SK-N-SH (cell line): ENCODE measurements at regions not wholly inside any gene's neighbourhood (a gene's known extent, or its start where the extent isn't known, plus 50 kb on each side); places are given as distances from the start of the nearest gene placed in this dataset.

Experiments used
- CTCF ChIA-PET: fragments of 300-600, 350-600 bp; formaldehyde crosslinking; extraction: SDS; loops from one replicate; lab custom pipeline; 2021; lab: Yijun Ruan, JAX
- POLR2A ChIA-PET: fragments of 350-600 bp; sonication (Branson Sonifier 250); formaldehyde crosslinking; extraction: SDS; loops from one replicate; lab custom pipeline; 2020; ENCODE audit warnings: antibody characterized with exemption, inconsistent platforms; lab: Yijun Ruan, JAX
- DNase-seq: peaks from one replicate; pipeline ENCODE4 v3.0.0; 2012
- H2AFZ ChIP-seq: fragments of 200-600 bp; sonication (generic); 2 replicates; pipeline ENCODE4 v1.8.1; 2016; ENCODE audit warnings: antibody characterized with exemption, mild to moderate bottlenecking, low read depth
- H3F3A ChIP-seq: fragments of 200-600 bp; sonication (generic); replicated peaks from 2 replicates; pipeline ENCODE3; 2016; ENCODE audit warnings: antibody characterized with exemption, mild to moderate bottlenecking; ENCODE audit not compliant: insufficient read depth
- H3K27ac ChIP-seq, 2 experiments: fragments of 200-500 bp in 1 of 2; fragments of 200-600 bp in 1 of 2; sonication (Bioruptor generic) in 1 of 2; sonication (generic), shearing (Covaris generic) in 1 of 2; 2 replicates each; pipeline versions ENCODE4 v1.5.1 to v1.6.1; 2014 to 2016; ENCODE audit warnings: low read depth in 2 of 2, inconsistent platforms in 1 of 2, low read length in 1 of 2, mild to moderate bottlenecking in 1 of 2, mixed read lengths in 1 of 2
- H3K27me3 ChIP-seq: fragments of 200-600 bp; sonication (generic), shearing (Covaris generic); 2 replicates; pipeline ENCODE4 v1.6.1; 2016; ENCODE audit warnings: mixed run types; ENCODE audit not compliant: insufficient read depth
- H3K36me3 ChIP-seq, 2 experiments: fragments of 200-500 bp in 1 of 2; fragments of 200-600 bp in 1 of 2; sonication (Bioruptor generic) in 1 of 2; sonication (generic) in 1 of 2; replicated peaks in 1 of 2; 2 replicates each; pipeline versions ENCODE3 to v1.5.1; 2014 to 2016; ENCODE audit warnings: low read length in 1 of 2, mild to moderate bottlenecking in 1 of 2; ENCODE audit not compliant: insufficient read depth in 2 of 2, control insufficient read depth in 1 of 2
- H3K4me1 ChIP-seq, 2 experiments: fragments of 200-500 bp in 1 of 2; fragments of 200-600 bp in 1 of 2; sonication (Bioruptor generic) in 1 of 2; sonication (generic), shearing (Covaris generic) in 1 of 2; 2 replicates each; pipeline versions ENCODE4 v1.5.1 to v1.6.1; 2014 to 2016; ENCODE audit warnings: low read depth in 1 of 2, low read length in 1 of 2, mixed run types in 1 of 2; ENCODE audit not compliant: insufficient read depth in 2 of 2, control insufficient read depth in 1 of 2
- H3K4me2 ChIP-seq: fragments of 200-600 bp; sonication (generic), shearing (Covaris generic); 2 replicates; pipeline ENCODE4 v1.6.1; 2017; ENCODE audit warnings: mixed run types
- H3K4me3 ChIP-seq, 2 experiments: fragments of 200-500 bp in 1 of 2; fragments of 200-600 bp in 1 of 2; sonication (Bioruptor generic) in 1 of 2; sonication (generic), shearing (Covaris generic) in 1 of 2; 2 replicates each; pipeline versions ENCODE4 v1.5.1 to v1.8.1; 2014 to 2016; ENCODE audit warnings: low read depth in 2 of 2, inconsistent platforms in 1 of 2, low read length in 1 of 2, mild to moderate bottlenecking in 1 of 2, mixed read lengths in 1 of 2, moderate library complexity in 1 of 2
- H3K79me2 ChIP-seq: fragments of 200-600 bp; sonication (generic); 2 replicates; pipeline ENCODE4 v1.8.1; 2017; ENCODE audit warnings: mild to moderate bottlenecking; ENCODE audit not compliant: insufficient read depth
- H3K9ac ChIP-seq: fragments of 200-600 bp; sonication (generic); 2 replicates; pipeline ENCODE4 v1.6.1; 2017; ENCODE audit warnings: mixed run types
- H3K9me2 ChIP-seq: fragments of 200-600 bp; sonication (generic); 2 replicates; pipeline ENCODE4 v1.6.1; 2017; ENCODE audit warnings: mixed run types
- H3K9me3 ChIP-seq: fragments of 200-600 bp; sonication (generic); 2 replicates; pipeline ENCODE4 v1.6.1; 2017; ENCODE audit warnings: mixed run types, mild to moderate bottlenecking, moderate library complexity
- H4K20me1 ChIP-seq: fragments of 200-600 bp; sonication (generic); 2 replicates; pipeline ENCODE4 v1.6.1; 2017; ENCODE audit warnings: mild to moderate bottlenecking, mixed run types; ENCODE audit not compliant: insufficient read depth
- EP300 ChIP-seq, 2 experiments: IDR thresholded peaks; 2 replicates each; pipeline versions ENCODE4 v1.4.0 to v1.6.1; 2012; ENCODE audit warnings: borderline replicate concordance in 1 of 2, low read depth in 1 of 2, low read length in 1 of 2
- EZH2phosphoT487 ChIP-seq: fragments of 200-600 bp; sonication (generic); IDR thresholded peaks from 2 replicates; pipeline ENCODE4 v1.6.1; 2017; ENCODE audit warnings: low read depth, mixed run types, mild to moderate bottlenecking, antibody characterized with exemption, moderate library complexity, borderline replicate concordance
- FOXJ3 ChIP-seq: sonication (generic); formaldehyde crosslinking; IDR thresholded peaks from 2 replicates; pipeline ENCODE4 v1.5.1; 2020; ENCODE audit warnings: mild to moderate bottlenecking, missing genetic modification reagents
- FOXM1 ChIP-seq: IDR thresholded peaks from 2 replicates; pipeline ENCODE4 v1.4.0; 2012; ENCODE audit warnings: low read depth, mild to moderate bottlenecking
- GABPA ChIP-seq: IDR thresholded peaks from 2 replicates; pipeline ENCODE4 v1.4.0; 2012; ENCODE audit warnings: low read depth, mild to moderate bottlenecking
- JUND ChIP-seq: IDR thresholded peaks from 2 replicates; pipeline ENCODE4 v1.4.0; 2012
- MEF2A ChIP-seq: IDR thresholded peaks from 2 replicates; pipeline ENCODE4 v1.4.0; 2012; ENCODE audit warnings: low read depth, borderline replicate concordance
- MXI1 ChIP-seq: IDR thresholded peaks from 2 replicates; pipeline ENCODE4 v1.6.1; 2012; ENCODE audit warnings: mild to moderate bottlenecking, low read depth, low read length, improper control_type of control experiment
- NRF1 ChIP-seq: IDR thresholded peaks from 2 replicates; pipeline ENCODE4 v1.6.1; 2012; ENCODE audit warnings: low read depth, mild to moderate bottlenecking, low read length
- RAD21 ChIP-seq: IDR thresholded peaks from 2 replicates; pipeline ENCODE4 v1.6.1; 2012; ENCODE audit warnings: mild to moderate bottlenecking, low read length
- RCOR1 ChIP-seq: fragments of 150-350 bp; IDR thresholded peaks from 2 replicates; pipeline ENCODE4 v1.6.1; 2017; ENCODE audit warnings: antibody characterized with exemption, low read length
- RFX5 ChIP-seq: IDR thresholded peaks from 2 replicates; pipeline ENCODE4 v1.6.1; 2012; ENCODE audit warnings: mild to moderate bottlenecking, improper control_type of control experiment, low read length
- SIN3A ChIP-seq: IDR thresholded peaks from 2 replicates; pipeline ENCODE4 v1.6.1; 2012; ENCODE audit warnings: low read depth, mild to moderate bottlenecking, low read length, moderate library complexity, borderline replicate concordance
- TAF1 ChIP-seq: IDR thresholded peaks from 2 replicates; pipeline ENCODE4 v1.6.1; 2012; ENCODE audit warnings: low read depth, mild to moderate bottlenecking, low read length, moderate library complexity, borderline replicate concordance
- TEAD4 ChIP-seq: IDR thresholded peaks from 2 replicates; pipeline ENCODE4 v1.4.0; 2012; ENCODE audit warnings: mild to moderate bottlenecking, borderline replicate concordance; ENCODE audit not compliant: insufficient read depth
- WGBS: methylation state at CpG from one replicate; pipeline ENCODE4 v1.1.6; 2017; ENCODE audit warnings: low lambda C conversion rate; 5-methylcytosine and 5-hydroxymethylcytosine counted together
- TF ChIP-seq, protein P1 (sequence below): fragments of 150-350 bp; IDR thresholded peaks from 2 replicates; pipeline ENCODE4 v1.6.1; 2016; ENCODE audit warnings: mild to moderate bottlenecking, low read depth, low read length
- TF ChIP-seq, protein P2 (sequence below): IDR thresholded peaks from 2 replicates; pipeline ENCODE4 v1.4.0; 2012; ENCODE audit warnings: low read depth, borderline replicate concordance
- TF ChIP-seq, protein P3 (sequence below): fragments of 200-600 bp; sonication (generic); IDR thresholded peaks from 2 replicates; pipeline ENCODE4 v1.6.1; 2017; ENCODE audit warnings: antibody characterized with exemption, mild to moderate bottlenecking, moderate library complexity
- TF ChIP-seq, protein P4 (sequence below): IDR thresholded peaks from 2 replicates; pipeline ENCODE4 v1.4.0; 2012; ENCODE audit warnings: low read depth

DNA sequence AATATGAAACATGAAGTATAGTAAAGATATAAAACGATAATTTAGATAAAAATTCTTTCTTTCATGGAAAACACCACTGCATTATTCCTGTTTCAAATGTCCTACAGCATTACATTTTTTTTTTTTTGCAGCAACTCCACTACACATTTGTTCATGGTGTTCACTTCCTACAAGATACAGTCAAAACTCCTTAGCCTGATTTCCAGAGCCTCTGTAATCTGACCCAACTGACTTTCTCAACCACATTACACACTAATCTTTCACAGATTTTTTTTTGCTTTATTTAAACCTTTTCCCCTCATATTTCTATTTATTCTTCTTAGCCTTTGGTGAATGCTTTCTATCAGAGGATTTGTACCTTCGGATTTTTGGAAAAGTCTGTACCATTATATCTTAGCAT, 176.5 kb upstream of the PDE7B start:
- H3F3A ChIP-seq, result no peaks in the 10 kb centered on the region
- H3K9me2 ChIP-seq, result no peaks in the 10 kb centered on the region
- no peak overlapping the region for H3K4me3 ChIP-seq
- no peak for TF ChIP-seq MXI1
- TF ChIP-seq RFX5, result no peak
- TF ChIP-seq FOXM1, result no peak
- no peak for TF ChIP-seq JUND
- no peak for TF ChIP-seq EZH2phosphoT487
- TF ChIP-seq, protein P1, sequence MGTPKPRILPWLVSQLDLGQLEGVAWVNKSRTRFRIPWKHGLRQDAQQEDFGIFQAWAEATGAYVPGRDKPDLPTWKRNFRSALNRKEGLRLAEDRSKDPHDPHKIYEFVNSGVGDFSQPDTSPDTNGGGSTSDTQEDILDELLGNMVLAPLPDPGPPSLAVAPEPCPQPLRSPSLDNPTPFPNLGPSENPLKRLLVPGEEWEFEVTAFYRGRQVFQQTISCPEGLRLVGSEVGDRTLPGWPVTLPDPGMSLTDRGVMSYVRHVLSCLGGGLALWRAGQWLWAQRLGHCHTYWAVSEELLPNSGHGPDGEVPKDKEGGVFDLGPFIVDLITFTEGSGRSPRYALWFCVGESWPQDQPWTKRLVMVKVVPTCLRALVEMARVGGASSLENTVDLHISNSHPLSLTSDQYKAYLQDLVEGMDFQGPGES, result no peak
- no peak for TF ChIP-seq EP300 (IDR thresholded peaks at IDR 0.05; ENCODE audit: borderline replicate concordance in 1 of 2, low read depth in 1 of 2, low read length in 1 of 2)
- TF ChIP-seq FOXJ3 (CRISPR knock-in tag), result no peak
- TF ChIP-seq TEAD4, result no peak
- TF ChIP-seq NRF1, result no peak
- no peak for TF ChIP-seq MEF2A
- TF ChIP-seq, protein P2, sequence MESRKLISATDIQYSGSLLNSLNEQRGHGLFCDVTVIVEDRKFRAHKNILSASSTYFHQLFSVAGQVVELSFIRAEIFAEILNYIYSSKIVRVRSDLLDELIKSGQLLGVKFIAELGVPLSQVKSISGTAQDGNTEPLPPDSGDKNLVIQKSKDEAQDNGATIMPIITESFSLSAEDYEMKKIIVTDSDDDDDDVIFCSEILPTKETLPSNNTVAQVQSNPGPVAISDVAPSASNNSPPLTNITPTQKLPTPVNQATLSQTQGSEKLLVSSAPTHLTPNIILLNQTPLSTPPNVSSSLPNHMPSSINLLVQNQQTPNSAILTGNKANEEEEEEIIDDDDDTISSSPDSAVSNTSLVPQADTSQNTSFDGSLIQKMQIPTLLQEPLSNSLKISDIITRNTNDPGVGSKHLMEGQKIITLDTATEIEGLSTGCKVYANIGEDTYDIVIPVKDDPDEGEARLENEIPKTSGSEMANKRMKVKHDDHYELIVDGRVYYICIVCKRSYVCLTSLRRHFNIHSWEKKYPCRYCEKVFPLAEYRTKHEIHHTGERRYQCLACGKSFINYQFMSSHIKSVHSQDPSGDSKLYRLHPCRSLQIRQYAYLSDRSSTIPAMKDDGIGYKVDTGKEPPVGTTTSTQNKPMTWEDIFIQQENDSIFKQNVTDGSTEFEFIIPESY, result no peak
- TF ChIP-seq RAD21, result no peak
- TF ChIP-seq, protein P3, sequence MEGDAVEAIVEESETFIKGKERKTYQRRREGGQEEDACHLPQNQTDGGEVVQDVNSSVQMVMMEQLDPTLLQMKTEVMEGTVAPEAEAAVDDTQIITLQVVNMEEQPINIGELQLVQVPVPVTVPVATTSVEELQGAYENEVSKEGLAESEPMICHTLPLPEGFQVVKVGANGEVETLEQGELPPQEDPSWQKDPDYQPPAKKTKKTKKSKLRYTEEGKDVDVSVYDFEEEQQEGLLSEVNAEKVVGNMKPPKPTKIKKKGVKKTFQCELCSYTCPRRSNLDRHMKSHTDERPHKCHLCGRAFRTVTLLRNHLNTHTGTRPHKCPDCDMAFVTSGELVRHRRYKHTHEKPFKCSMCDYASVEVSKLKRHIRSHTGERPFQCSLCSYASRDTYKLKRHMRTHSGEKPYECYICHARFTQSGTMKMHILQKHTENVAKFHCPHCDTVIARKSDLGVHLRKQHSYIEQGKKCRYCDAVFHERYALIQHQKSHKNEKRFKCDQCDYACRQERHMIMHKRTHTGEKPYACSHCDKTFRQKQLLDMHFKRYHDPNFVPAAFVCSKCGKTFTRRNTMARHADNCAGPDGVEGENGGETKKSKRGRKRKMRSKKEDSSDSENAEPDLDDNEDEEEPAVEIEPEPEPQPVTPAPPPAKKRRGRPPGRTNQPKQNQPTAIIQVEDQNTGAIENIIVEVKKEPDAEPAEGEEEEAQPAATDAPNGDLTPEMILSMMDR, result no peak
- TF ChIP-seq GABPA, result no peak
- no peak for TF ChIP-seq RCOR1
- no peak for TF ChIP-seq TAF1
- TF ChIP-seq SIN3A, result no peak
- TF ChIP-seq, protein P4, sequence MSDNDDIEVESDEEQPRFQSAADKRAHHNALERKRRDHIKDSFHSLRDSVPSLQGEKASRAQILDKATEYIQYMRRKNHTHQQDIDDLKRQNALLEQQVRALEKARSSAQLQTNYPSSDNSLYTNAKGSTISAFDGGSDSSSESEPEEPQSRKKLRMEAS, result no peak
- DNase-seq, result no peak
- no peaks in the 10 kb centered on the region for H3K27me3 ChIP-seq
- H3K9ac ChIP-seq, result no peak overlapping the region
- CTCF ChIA-PET, result interaction anchor here (0.6 to 4.8 kb wide), 5 partner anchors 133 to 566 kb away, joined by 3 to 37 read pairs (median 4); no protein-coding TSS in a partner anchor
- H3K79me2 ChIP-seq, result no peaks in the 10 kb centered on the region
- H4K20me1 ChIP-seq, result no peaks in the 10 kb centered on the region
- no peak overlapping the region for H3K4me2 ChIP-seq
- H3K9me3 ChIP-seq, result no peaks in the 10 kb centered on the region
- no peaks in the 10 kb centered on the region; a peak in 1 of 4 replicates for H3K4me1 ChIP-seq
- H3K36me3 ChIP-seq, result no peaks in the 10 kb centered on the region
- WGBS, result 84% methylated on average over 2 of the region's 2 CpGs
- no peak overlapping the region for H2AFZ ChIP-seq
- POLR2A ChIA-PET, result no interaction called here
- H3K27ac ChIP-seq, result no peak overlapping the region
